ENCODE measurements at regions not wholly inside any gene's neighbourhood (a gene's known extent, or its start where the extent isn't known, plus 50 kb on each side); places are given as distances from the start of the nearest gene placed in this dataset.

- intact Hi-C loops (cut with DNase I, micrococcal nuclease): no loop called here
- H3K9me3 ChIP-seq: no peaks in the 10 kb centered on the region
- DNase-seq (no peak), ATAC-seq (no peak)
- no peaks in the 10 kb centered on the region for H3K4me1 ChIP-seq (ENCODE audit: low read depth)
- H3K36me3 ChIP-seq (ENCODE audit: low read depth): no peaks in the 10 kb centered on the region
- H3K4me3 ChIP-seq: no peak overlapping the region
- TF ChIP-seq CTCF (IDR thresholded peaks at IDR 0.05): no peak
These were observed 86.1 kb upstream of the PCBD1 start for GRCh38 chr10:70974351-70974901.

- no peak for TF ChIP-seq CTCF (IDR thresholded peaks at IDR 0.05)
- intact Hi-C loops (cut with DNase I, micrococcal nuclease): no loop called here
These were observed 86.6 kb upstream of the PCBD1 start for GRCh38 chr10:70974920-70975319.

GRCh38 chr10:70976063-70976695 is 87.8 kb upstream of the PCBD1 start:
- no peak for TF ChIP-seq CTCF (IDR thresholded peaks at IDR 0.05)

More at GRCh38 chr10:70974920-70975319, 86.6 kb upstream of the PCBD1 start:
- DNase-seq: no peak
- ATAC-seq: no peak
- no peak overlapping the region for H3K4me3 ChIP-seq
- no peaks in the 10 kb centered on the region for H3K9me3 ChIP-seq
- H3K36me3 ChIP-seq (ENCODE audit: low read depth): no peaks in the 10 kb centered on the region
- H3K4me1 ChIP-seq (ENCODE audit: low read depth): no peaks in the 10 kb centered on the region

GRCh38 chr10:70977625-70978024 is 89.3 kb upstream of the PCBD1 start:
- intact Hi-C loops (cut with DNase I, micrococcal nuclease): no loop called here
- no peak overlapping the region for H3K4me3 ChIP-seq
- no peak for DNase-seq
- TF ChIP-seq CTCF (IDR thresholded peaks at IDR 0.05): no peak
- H3K9me3 ChIP-seq: no peaks in the 10 kb centered on the region
- no peaks in the 10 kb centered on the region for H3K4me1 ChIP-seq (ENCODE audit: low read depth)
- no peaks in the 10 kb centered on the region for H3K36me3 ChIP-seq (ENCODE audit: low read depth)
- ATAC-seq: no peak

More at GRCh38 chr10:70976063-70976695, 87.8 kb upstream of the PCBD1 start:
- no peaks in the 10 kb centered on the region for H3K9me3 ChIP-seq
- intact Hi-C loops (cut with DNase I, micrococcal nuclease): no loop called here
- H3K4me1 ChIP-seq (ENCODE audit: low read depth): no peaks in the 10 kb centered on the region
- no peaks in the 10 kb centered on the region for H3K36me3 ChIP-seq (ENCODE audit: low read depth)
- ATAC-seq (no peak), DNase-seq (no peak)
- H3K4me3 ChIP-seq: no peak overlapping the region

- H3K4me3 ChIP-seq: no peak overlapping the region
- no peaks in the 10 kb centered on the region for H3K4me1 ChIP-seq (ENCODE audit: low read depth)
- ATAC-seq (no peak), DNase-seq (no peak)
- intact Hi-C loops (cut with DNase I, micrococcal nuclease): no loop called here
- TF ChIP-seq CTCF (IDR thresholded peaks at IDR 0.05): no peak
- H3K9me3 ChIP-seq: no peaks in the 10 kb centered on the region
- H3K36me3 ChIP-seq (ENCODE audit: low read depth): no peaks in the 10 kb centered on the region
These were observed 89.8 kb upstream of the PCBD1 start for GRCh38 chr10:70978181-70978580.
